ENCODE measurements at regions not wholly inside any gene's neighbourhood (a gene's known extent, or its start where the extent isn't known, plus 50 kb on each side); places are given as distances from the start of the nearest gene placed in this dataset.

DNA sequence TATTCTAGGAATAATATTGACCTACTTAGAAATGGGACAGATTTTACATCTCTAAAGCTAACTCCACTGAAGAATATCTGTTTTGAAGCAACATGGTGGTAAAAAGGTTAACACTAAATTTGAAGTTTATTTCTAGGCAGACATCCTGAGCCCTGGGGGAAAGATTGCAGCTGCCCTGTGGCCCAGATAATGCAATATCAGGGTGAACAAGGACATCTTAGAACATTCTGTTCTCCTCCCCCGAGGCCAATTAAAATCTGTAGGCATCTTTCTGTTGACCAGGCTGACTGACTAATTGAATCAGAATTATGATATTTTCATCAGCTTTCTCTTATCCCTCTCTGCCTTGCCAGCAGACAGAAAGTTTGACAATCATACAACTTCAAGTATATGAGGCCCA lies 149.8 kb upstream of the DUSP10 start:
- H3K9me3 ChIP-seq (ENCODE audit: control insufficient read depth, insufficient read depth, low read depth, low read length) = no peaks in the 10 kb centered on the region
- H3K4me3 ChIP-seq (ENCODE audit: low read depth, low read length) = no peak overlapping the region
- no peaks in the 10 kb centered on the region for H3K36me3 ChIP-seq (ENCODE audit: control insufficient read depth in 2 of 2, insufficient read depth in 1 of 2, low read length in 2 of 2)
- TF ChIP-seq TRIM28 (IDR thresholded peaks at IDR 0.05; ENCODE audit: borderline replicate concordance, low read length) (no peak), ZNF133 (tag by site-specific recombination; IDR thresholded peaks at IDR 0.05) (no peak), WT1 (tag by site-specific recombination; IDR thresholded peaks at IDR 0.05) (no peak), ZNF366 (tag by site-specific recombination; conservative IDR thresholded peaks at IDR 0.05) (no peak), RBAK (tag by site-specific recombination; IDR thresholded peaks at IDR 0.05) (no peak), ZNF175 (tag by site-specific recombination; IDR thresholded peaks at IDR 0.05) (no peak), ZNF335 (tag by site-specific recombination; conservative IDR thresholded peaks at IDR 0.05) (no peak), ZNF433 (tag by site-specific recombination; IDR thresholded peaks at IDR 0.05; ENCODE audit: low read depth) (no peak), ZNF596 (tag by site-specific recombination; IDR thresholded peaks at IDR 0.05) (no peak), MEIS1 (CRISPR knock-in tag; IDR thresholded peaks at IDR 0.05; ENCODE audit: borderline replicate concordance) (no peak), ZXDB (tag by site-specific recombination; IDR thresholded peaks at IDR 0.05) (no peak), ZFHX2 (tag by site-specific recombination; conservative IDR thresholded peaks at IDR 0.05) (no peak), ZNF629 (tag by site-specific recombination; IDR thresholded peaks at IDR 0.05) (no peak)
- TF ChIP-seq, protein P1, sequence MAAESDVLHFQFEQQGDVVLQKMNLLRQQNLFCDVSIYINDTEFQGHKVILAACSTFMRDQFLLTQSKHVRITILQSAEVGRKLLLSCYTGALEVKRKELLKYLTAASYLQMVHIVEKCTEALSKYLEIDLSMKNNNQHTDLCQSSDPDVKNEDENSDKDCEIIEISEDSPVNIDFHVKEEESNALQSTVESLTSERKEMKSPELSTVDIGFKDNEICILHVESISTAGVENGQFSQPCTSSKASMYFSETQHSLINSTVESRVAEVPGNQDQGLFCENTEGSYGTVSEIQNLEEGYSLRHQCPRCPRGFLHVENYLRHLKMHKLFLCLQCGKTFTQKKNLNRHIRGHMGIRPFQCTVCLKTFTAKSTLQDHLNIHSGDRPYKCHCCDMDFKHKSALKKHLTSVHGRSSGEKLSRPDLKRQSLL (tag by site-specific recombination; IDR thresholded peaks at IDR 0.05) = no peak
- TF ChIP-seq, protein P2, sequence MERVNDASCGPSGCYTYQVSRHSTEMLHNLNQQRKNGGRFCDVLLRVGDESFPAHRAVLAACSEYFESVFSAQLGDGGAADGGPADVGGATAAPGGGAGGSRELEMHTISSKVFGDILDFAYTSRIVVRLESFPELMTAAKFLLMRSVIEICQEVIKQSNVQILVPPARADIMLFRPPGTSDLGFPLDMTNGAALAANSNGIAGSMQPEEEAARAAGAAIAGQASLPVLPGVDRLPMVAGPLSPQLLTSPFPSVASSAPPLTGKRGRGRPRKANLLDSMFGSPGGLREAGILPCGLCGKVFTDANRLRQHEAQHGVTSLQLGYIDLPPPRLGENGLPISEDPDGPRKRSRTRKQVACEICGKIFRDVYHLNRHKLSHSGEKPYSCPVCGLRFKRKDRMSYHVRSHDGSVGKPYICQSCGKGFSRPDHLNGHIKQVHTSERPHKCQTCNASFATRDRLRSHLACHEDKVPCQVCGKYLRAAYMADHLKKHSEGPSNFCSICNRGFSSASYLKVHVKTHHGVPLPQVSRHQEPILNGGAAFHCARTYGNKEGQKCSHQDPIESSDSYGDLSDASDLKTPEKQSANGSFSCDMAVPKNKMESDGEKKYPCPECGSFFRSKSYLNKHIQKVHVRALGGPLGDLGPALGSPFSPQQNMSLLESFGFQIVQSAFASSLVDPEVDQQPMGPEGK (tag by site-specific recombination; IDR thresholded peaks at IDR 0.05) = no peak
- TF ChIP-seq, protein P3, sequence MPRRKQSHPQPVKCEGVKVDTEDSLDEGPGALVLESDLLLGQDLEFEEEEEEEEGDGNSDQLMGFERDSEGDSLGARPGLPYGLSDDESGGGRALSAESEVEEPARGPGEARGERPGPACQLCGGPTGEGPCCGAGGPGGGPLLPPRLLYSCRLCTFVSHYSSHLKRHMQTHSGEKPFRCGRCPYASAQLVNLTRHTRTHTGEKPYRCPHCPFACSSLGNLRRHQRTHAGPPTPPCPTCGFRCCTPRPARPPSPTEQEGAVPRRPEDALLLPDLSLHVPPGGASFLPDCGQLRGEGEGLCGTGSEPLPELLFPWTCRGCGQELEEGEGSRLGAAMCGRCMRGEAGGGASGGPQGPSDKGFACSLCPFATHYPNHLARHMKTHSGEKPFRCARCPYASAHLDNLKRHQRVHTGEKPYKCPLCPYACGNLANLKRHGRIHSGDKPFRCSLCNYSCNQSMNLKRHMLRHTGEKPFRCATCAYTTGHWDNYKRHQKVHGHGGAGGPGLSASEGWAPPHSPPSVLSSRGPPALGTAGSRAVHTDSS (tag by site-specific recombination; IDR thresholded peaks at IDR 0.05) = no peak
- no peak overlapping the region for H3K27ac ChIP-seq (ENCODE audit: extremely low read depth, low read depth, low read length)
- H3K4me1 ChIP-seq (ENCODE audit: control insufficient read depth, insufficient read depth, low read length) = peaks cover 5% of the 10 kb centered on the region
- ChIA-PET CTCF (interaction anchor here (0.6 kb wide), 1 partner anchor 1118 kb away, joined by 6 read pairs; no protein-coding TSS in a partner anchor), POLR2A (no interaction called here)

DNA sequence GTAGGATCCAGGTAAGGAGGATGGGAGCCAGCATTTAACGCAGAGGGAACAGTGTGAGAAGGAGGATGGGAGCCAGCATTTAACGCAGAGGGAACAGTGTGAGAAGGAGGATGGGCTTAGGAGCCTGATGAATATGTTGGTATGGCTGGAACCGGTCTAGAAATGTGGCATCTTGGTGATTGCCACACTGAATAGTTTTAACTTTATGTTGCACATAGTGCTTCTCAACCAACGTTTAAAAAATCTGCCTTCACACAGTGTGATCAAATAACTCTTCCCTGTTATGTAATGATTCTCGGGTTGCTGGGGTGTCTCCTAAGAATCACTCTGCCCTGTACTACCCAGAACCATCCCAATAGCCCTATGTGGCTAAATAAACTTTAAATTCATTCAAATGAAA lies 146.9 kb upstream of the DUSP10 start:
- Histone ChIP-seq H3K4me3 (ENCODE audit: low read depth, low read length) (no peak overlapping the region), H3K9me3 (ENCODE audit: control insufficient read depth, insufficient read depth, low read depth, low read length) (no peaks in the 10 kb centered on the region), H3K4me1 (ENCODE audit: control insufficient read depth, insufficient read depth, low read length) (peaks cover 5% of the 10 kb centered on the region), H3K27ac (ENCODE audit: extremely low read depth, low read depth, low read length) (no peak overlapping the region), H3K36me3 (ENCODE audit: control insufficient read depth in 2 of 2, insufficient read depth in 1 of 2, low read length in 2 of 2) (no peaks in the 10 kb centered on the region)
- POLR2A ChIA-PET = no interaction called here
- CTCF ChIA-PET = no interaction called here
- TF ChIP-seq, protein P4, sequence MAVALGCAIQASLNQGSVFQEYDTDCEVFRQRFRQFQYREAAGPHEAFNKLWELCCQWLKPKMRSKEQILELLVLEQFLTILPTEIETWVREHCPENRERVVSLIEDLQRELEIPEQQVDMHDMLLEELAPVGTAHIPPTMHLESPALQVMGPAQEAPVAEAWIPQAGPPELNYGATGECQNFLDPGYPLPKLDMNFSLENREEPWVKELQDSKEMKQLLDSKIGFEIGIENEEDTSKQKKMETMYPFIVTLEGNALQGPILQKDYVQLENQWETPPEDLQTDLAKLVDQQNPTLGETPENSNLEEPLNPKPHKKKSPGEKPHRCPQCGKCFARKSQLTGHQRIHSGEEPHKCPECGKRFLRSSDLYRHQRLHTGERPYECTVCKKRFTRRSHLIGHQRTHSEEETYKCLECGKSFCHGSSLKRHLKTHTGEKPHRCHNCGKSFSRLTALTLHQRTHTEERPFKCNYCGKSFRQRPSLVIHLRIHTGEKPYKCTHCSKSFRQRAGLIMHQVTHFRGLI (tag by site-specific recombination; IDR thresholded peaks at IDR 0.05) = no peak
- no peak for TF ChIP-seq ZNF324 (tag by site-specific recombination; IDR thresholded peaks at IDR 0.05)
- no peak for TF ChIP-seq ZNF677 (tag by site-specific recombination; IDR thresholded peaks at IDR 0.05)
- no peak for TF ChIP-seq ZFP37 (tag by site-specific recombination; IDR thresholded peaks at IDR 0.05)
- TF ChIP-seq, protein P5, sequence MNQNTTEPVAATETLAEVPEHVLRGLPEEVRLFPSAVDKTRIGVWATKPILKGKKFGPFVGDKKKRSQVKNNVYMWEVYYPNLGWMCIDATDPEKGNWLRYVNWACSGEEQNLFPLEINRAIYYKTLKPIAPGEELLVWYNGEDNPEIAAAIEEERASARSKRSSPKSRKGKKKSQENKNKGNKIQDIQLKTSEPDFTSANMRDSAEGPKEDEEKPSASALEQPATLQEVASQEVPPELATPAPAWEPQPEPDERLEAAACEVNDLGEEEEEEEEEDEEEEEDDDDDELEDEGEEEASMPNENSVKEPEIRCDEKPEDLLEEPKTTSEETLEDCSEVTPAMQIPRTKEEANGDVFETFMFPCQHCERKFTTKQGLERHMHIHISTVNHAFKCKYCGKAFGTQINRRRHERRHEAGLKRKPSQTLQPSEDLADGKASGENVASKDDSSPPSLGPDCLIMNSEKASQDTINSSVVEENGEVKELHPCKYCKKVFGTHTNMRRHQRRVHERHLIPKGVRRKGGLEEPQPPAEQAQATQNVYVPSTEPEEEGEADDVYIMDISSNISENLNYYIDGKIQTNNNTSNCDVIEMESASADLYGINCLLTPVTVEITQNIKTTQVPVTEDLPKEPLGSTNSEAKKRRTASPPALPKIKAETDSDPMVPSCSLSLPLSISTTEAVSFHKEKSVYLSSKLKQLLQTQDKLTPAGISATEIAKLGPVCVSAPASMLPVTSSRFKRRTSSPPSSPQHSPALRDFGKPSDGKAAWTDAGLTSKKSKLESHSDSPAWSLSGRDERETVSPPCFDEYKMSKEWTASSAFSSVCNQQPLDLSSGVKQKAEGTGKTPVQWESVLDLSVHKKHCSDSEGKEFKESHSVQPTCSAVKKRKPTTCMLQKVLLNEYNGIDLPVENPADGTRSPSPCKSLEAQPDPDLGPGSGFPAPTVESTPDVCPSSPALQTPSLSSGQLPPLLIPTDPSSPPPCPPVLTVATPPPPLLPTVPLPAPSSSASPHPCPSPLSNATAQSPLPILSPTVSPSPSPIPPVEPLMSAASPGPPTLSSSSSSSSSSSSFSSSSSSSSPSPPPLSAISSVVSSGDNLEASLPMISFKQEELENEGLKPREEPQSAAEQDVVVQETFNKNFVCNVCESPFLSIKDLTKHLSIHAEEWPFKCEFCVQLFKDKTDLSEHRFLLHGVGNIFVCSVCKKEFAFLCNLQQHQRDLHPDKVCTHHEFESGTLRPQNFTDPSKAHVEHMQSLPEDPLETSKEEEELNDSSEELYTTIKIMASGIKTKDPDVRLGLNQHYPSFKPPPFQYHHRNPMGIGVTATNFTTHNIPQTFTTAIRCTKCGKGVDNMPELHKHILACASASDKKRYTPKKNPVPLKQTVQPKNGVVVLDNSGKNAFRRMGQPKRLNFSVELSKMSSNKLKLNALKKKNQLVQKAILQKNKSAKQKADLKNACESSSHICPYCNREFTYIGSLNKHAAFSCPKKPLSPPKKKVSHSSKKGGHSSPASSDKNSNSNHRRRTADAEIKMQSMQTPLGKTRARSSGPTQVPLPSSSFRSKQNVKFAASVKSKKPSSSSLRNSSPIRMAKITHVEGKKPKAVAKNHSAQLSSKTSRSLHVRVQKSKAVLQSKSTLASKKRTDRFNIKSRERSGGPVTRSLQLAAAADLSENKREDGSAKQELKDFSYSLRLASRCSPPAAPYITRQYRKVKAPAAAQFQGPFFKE (tag by site-specific recombination; IDR thresholded peaks at IDR 0.05; ENCODE audit: borderline replicate concordance) = no peak
- TF ChIP-seq ZNF654 (tag by site-specific recombination; IDR thresholded peaks at IDR 0.05; ENCODE audit: low read depth) = no peak
- no peak for TF ChIP-seq ZNF133 (tag by site-specific recombination; IDR thresholded peaks at IDR 0.05)
- TF ChIP-seq, protein P6, sequence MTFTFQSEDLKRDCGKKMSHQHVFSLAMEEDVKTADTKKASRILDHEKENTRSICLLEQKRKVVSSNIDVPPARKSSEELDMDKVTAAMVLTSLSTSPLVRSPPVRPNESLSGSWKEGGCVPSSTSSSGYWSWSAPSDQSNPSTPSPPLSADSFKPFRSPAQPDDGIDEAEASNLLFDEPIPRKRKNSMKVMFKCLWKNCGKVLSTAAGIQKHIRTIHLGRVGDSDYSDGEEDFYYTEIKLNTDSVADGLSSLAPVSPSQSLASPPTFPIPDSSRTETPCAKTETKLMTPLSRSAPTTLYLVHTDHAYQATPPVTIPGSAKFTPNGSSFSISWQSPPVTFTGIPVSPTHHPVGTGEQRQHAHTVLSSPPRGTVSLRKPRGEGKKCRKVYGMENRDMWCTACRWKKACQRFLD (tag by site-specific recombination; IDR thresholded peaks at IDR 0.05) = no peak
- TF ChIP-seq ZNF621 (tag by site-specific recombination; IDR thresholded peaks at IDR 0.05) = no peak

Measured in HEK293 (cell line).